A549 (cell line): ENCODE measurements at regions not wholly inside any gene's neighbourhood (a gene's known extent, or its start where the extent isn't known, plus 50 kb on each side); places are given as distances from the start of the nearest gene placed in this dataset.

Experiments used
- BHLHE40 ChIP-seq: IDR thresholded peaks from 2 replicates; pipeline ENCODE4 v1.6.1; 2012; ENCODE audit warnings: low read depth, low read length, inconsistent platforms
- HDAC2 ChIP-seq: fragments of 200-600 bp; sonication (generic); IDR thresholded peaks from 2 replicates; pipeline ENCODE4 v1.6.1; 2016
- POLR2A ChIP-seq: IDR thresholded peaks from 2 replicates; pipeline ENCODE4 v1.6.1; 2012; ENCODE audit warnings: mild to moderate bottlenecking, low read length
- RNF2 ChIP-seq: fragments of 200-600 bp; sonication (generic); IDR thresholded peaks from 2 replicates; pipeline ENCODE4 v1.6.1; 2016; ENCODE audit warnings: low read depth, mild to moderate bottlenecking, antibody characterized with exemption, moderate library complexity, borderline replicate concordance
- SMC3 ChIP-seq: fragments of >200 bp; sonication (Bioruptor Twin); formaldehyde crosslinking; IDR thresholded peaks from 3 replicates; pipeline ENCODE4 v1.6.1; 2018; ENCODE audit warnings: inconsistent platforms
- ZSCAN20 ChIP-seq: fragments of 250-450 bp; sonication (Bioruptor Pico); IDR thresholded peaks from 2 replicates; pipeline ENCODE4 v1.8.0; 2022; ENCODE audit warnings: mild to moderate bottlenecking, moderate library complexity
- TF ChIP-seq, protein P1 (sequence below): IDR thresholded peaks from 2 replicates; pipeline ENCODE4 v1.6.1; 2012
- TF ChIP-seq, protein P2 (sequence below): fragments of >200 bp; sonication (Bioruptor Twin); formaldehyde crosslinking; IDR thresholded peaks from 3 replicates; pipeline ENCODE4 v1.5.1; 2016

DNA sequence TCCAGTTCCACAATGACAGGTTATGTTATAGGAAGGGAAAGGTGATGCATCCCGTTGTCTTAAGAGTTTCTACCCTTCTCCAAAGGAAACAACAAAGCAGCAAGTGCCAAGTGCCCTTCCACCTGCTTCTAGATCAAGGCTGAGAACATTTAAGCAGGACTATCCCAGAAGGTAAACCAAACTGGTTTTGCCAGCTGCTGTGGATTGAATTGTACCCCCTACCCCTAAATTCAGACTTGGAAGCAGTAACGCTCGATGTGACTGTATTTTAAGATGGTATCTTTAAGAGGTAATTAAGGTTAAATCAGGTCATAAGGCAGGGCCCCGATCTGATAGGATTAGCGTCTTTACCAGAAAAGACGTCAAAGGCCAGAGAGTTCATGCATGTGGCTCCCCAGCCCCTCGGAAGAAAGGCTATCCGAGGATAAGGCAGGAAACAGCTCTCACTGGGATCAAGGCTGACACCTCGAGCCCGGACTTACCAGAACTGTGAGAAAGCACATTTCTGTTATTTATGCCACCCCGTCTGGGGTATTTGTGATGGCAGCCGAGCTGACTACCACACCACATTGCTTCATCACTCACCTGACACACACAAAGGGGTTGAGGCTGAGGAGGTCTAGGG lies 179.1 kb upstream of the RAI14 start:
- TF ChIP-seq, protein P1, sequence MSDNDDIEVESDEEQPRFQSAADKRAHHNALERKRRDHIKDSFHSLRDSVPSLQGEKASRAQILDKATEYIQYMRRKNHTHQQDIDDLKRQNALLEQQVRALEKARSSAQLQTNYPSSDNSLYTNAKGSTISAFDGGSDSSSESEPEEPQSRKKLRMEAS = no peak
- TF ChIP-seq, protein P2, sequence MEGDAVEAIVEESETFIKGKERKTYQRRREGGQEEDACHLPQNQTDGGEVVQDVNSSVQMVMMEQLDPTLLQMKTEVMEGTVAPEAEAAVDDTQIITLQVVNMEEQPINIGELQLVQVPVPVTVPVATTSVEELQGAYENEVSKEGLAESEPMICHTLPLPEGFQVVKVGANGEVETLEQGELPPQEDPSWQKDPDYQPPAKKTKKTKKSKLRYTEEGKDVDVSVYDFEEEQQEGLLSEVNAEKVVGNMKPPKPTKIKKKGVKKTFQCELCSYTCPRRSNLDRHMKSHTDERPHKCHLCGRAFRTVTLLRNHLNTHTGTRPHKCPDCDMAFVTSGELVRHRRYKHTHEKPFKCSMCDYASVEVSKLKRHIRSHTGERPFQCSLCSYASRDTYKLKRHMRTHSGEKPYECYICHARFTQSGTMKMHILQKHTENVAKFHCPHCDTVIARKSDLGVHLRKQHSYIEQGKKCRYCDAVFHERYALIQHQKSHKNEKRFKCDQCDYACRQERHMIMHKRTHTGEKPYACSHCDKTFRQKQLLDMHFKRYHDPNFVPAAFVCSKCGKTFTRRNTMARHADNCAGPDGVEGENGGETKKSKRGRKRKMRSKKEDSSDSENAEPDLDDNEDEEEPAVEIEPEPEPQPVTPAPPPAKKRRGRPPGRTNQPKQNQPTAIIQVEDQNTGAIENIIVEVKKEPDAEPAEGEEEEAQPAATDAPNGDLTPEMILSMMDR = no peak
- no peak for TF ChIP-seq HDAC2
- no peak for TF ChIP-seq RNF2
- no peak for TF ChIP-seq BHLHE40
- no peak for TF ChIP-seq ZSCAN20 (CRISPR knock-in tag)
- no peak for TF ChIP-seq POLR2A
- no peak for TF ChIP-seq SMC3
